ENCODE measurements at regions not wholly inside any gene's neighbourhood (a gene's known extent, or its start where the extent isn't known, plus 50 kb on each side); places are given as distances from the start of the nearest gene placed in this dataset.

GRCh38 chr6:21808045-21808470, 214.5 kb downstream of the SOX4 start:
- peak; percentile 64 for DNase-seq (ENCODE audit: low read depth)
- no peak for TF ChIP-seq CTCF (conservative IDR thresholded peaks at IDR 0.05; ENCODE audit: low read depth, low read length)
- no peak overlapping the region for H3K4me3 ChIP-seq (ENCODE audit: low read depth, low read length)

- peak; percentile 78 for DNase-seq (ENCODE audit: low read depth)
These were observed 215.1 kb downstream of the SOX4 start for GRCh38 chr6:21808551-21809242.

GRCh38 chr6:21811484-21811883, 217.9 kb downstream of the SOX4 start:
- no peak for TF ChIP-seq CTCF (conservative IDR thresholded peaks at IDR 0.05; ENCODE audit: low read depth, low read length)
- no peak overlapping the region for H3K4me3 ChIP-seq (ENCODE audit: low read depth, low read length)
- no peak for DNase-seq (ENCODE audit: low read depth)

More at GRCh38 chr6:21808551-21809242, 215.1 kb downstream of the SOX4 start:
- H3K4me3 ChIP-seq (ENCODE audit: low read depth, low read length): no peak overlapping the region
- no peak for TF ChIP-seq CTCF (conservative IDR thresholded peaks at IDR 0.05; ENCODE audit: low read depth, low read length)

GRCh38 chr6:21816231-21816630, 222.7 kb downstream of the SOX4 start:
- TF ChIP-seq CTCF (conservative IDR thresholded peaks at IDR 0.05; ENCODE audit: low read depth, low read length): no peak
- no peak overlapping the region for H3K4me3 ChIP-seq (ENCODE audit: low read depth, low read length)
- no peak for DNase-seq (ENCODE audit: low read depth)

GRCh38 chr6:21820442-21820841, 226.9 kb downstream of the SOX4 start:
- no peak for TF ChIP-seq CTCF (conservative IDR thresholded peaks at IDR 0.05; ENCODE audit: low read depth, low read length)

GRCh38 chr6:21823371-21823770, 229.8 kb downstream of the SOX4 start:
- no peak for TF ChIP-seq CTCF (conservative IDR thresholded peaks at IDR 0.05; ENCODE audit: low read depth, low read length)
- no peak overlapping the region for H3K4me3 ChIP-seq (ENCODE audit: low read depth, low read length)
- no peak for DNase-seq (ENCODE audit: low read depth)

More at GRCh38 chr6:21820442-21820841, 226.9 kb downstream of the SOX4 start:
- H3K4me3 ChIP-seq (ENCODE audit: low read depth, low read length): no peak overlapping the region
- DNase-seq (ENCODE audit: low read depth): no peak

All from choroid plexus epithelial cell (primary cell).